ENCODE measurements at regions not wholly inside any gene's neighbourhood (a gene's known extent, or its start where the extent isn't known, plus 50 kb on each side); places are given as distances from the start of the nearest gene placed in this dataset.

DNA sequence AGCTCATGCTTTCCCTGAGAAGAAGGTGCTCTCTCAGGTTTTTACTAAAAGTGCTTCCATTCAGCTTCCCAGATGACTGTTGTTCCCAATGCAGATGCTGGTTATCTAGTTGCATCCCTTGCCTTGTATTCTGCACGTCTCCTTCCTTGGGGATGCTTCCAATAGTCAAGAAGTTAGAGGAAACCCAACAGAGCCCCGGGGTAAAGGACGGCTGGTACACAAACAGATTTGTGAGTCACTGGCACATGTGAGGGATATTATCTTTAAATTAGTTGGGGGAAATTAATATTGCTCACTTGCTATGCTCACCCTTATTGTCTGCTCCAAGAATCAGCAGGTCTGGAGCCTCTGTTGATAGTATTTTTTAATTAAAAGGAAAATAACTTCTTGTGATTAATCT lies 465.2 kb upstream of the BOD1L1 start:
- no peak for TF ChIP-seq YY1 (IDR thresholded peaks at IDR 0.05; ENCODE audit: insufficient read depth, insufficient read length)
- no peak for TF ChIP-seq ZNF274 (IDR thresholded peaks at IDR 0.05; ENCODE audit: low read depth, low read length)

Measured in NT2/D1 (cell line).